HCT116 (cell line): ENCODE measurements at regions not wholly inside any gene's neighbourhood (a gene's known extent, or its start where the extent isn't known, plus 50 kb on each side); places are given as distances from the start of the nearest gene placed in this dataset.

Experiments used
- ATAC-seq: fragments of 200-7000 bp; cut with Tn5 transposase; 2 replicates; pipeline ENCODE4 v1.9.1; 2020; ENCODE audit warnings: mild to moderate bottlenecking, moderate library complexity
- BruUV-seq: library from RNA; stranded (reverse); fragments of 400-500 nt; replicated peaks from 2 replicates; lab custom pipeline; 2021; lab: Mats Ljungman, UMichigan
- CTCF ChIA-PET: fragments of 300-600 bp; sonication (Branson Sonifier 250); formaldehyde crosslinking; loops from one replicate; lab custom pipeline; 2021; ENCODE audit warnings: antibody characterized with exemption; lab: Charles Lee
- POLR2A ChIA-PET: fragments of 300-600, 350-600 bp; sonication (Branson Sonifier 250); formaldehyde crosslinking; loops from one replicate; lab custom pipeline; 2021; ENCODE audit warnings: antibody characterized with exemption; lab: Charles Lee
- RAD21 ChIA-PET, 2 experiments: fragments of 300-600 bp; sonication (Branson Sonifier 250); formaldehyde crosslinking; loops; one replicate each; lab custom pipeline; 2023; ENCODE audit warnings: low total read pairs in 2 of 2; ENCODE audit not compliant: uncharacterized antibody in 2 of 2, unreplicated experiment in 2 of 2, low non-redundant PET in 1 of 2; lab: Charles Lee
- DNase-seq: peaks from one replicate; pipeline ENCODE4 v3.0.0-alpha.2; 2010; ENCODE audit warnings: low read depth, low spot score
- H2AFZ ChIP-seq: fragments of 200-600 bp; shearing (Covaris generic), sonication (generic); 2 replicates; pipeline ENCODE4 v1.6.1; 2017; ENCODE audit warnings: low read depth, mixed run types, mixed read lengths, antibody characterized with exemption, low read length; ENCODE audit not compliant: poor library complexity, severe bottlenecking
- H3K27ac ChIP-seq: 2 replicates; pipeline ENCODE4 v1.5.1; 2012; ENCODE audit warnings: low read depth, low read length
- H3K27me3 ChIP-seq: fragments of 200-600 bp; sonication (generic); 2 replicates; pipeline ENCODE4 v1.6.1; 2016; ENCODE audit warnings: mixed run types, low read length, mixed read lengths; ENCODE audit not compliant: insufficient read depth
- H3K36me3 ChIP-seq, 2 experiments: fragments of 200-500 bp in 1 of 2; fragments of 200-600 bp in 1 of 2; sonication (Bioruptor generic) in 1 of 2; sonication (generic) in 1 of 2; 2 replicates each; pipeline versions ENCODE4 v1.5.1 to v1.6.1; 2014 to 2016; ENCODE audit warnings: low read length in 2 of 2, inconsistent platforms in 1 of 2, mixed read lengths in 1 of 2, mixed run types in 1 of 2; ENCODE audit not compliant: insufficient read depth in 2 of 2, control insufficient read depth in 1 of 2
- H3K4me1 ChIP-seq, 2 experiments: fragments of 200-600 bp in 1 of 2; sonication (generic) in 1 of 2; 2 replicates each; pipeline versions ENCODE4 v1.5.1 to v1.6.1; 2012 to 2017; ENCODE audit warnings: low read length in 2 of 2, inconsistent platforms in 1 of 2, mild to moderate bottlenecking in 1 of 2, mixed read lengths in 1 of 2, mixed run types in 1 of 2, moderate library complexity in 1 of 2; ENCODE audit not compliant: insufficient read depth in 2 of 2, control insufficient read depth in 1 of 2
- H3K4me2 ChIP-seq: fragments of 200-600 bp; sonication (generic); 2 replicates; pipeline ENCODE4 v1.6.1; 2017; ENCODE audit warnings: mixed run types, low read length, mixed read lengths
- H3K4me3 ChIP-seq, 2 experiments: fragments of 200-600 bp in 1 of 2; sonication (generic) in 1 of 2; replicated peaks in 1 of 2; 2 replicates each; pipeline ENCODE4 v1.5.1; 2011 to 2016; ENCODE audit warnings: low read length in 2 of 2, control low read depth in 1 of 2, low read depth in 1 of 2, mild to moderate bottlenecking in 1 of 2, mixed read lengths in 1 of 2, mixed run types in 1 of 2
- H3K79me2 ChIP-seq: fragments of 200-600 bp; sonication (generic); 2 replicates; pipeline ENCODE4 v1.6.1; 2017; ENCODE audit warnings: mild to moderate bottlenecking, mixed run types, low read length, moderate library complexity, mixed read lengths; ENCODE audit not compliant: insufficient read depth
- H3K9ac ChIP-seq: fragments of 200-600 bp; sonication (generic); 2 replicates; pipeline ENCODE4 v1.6.1; 2016; ENCODE audit warnings: low read length, mixed read lengths
- H3K9me2 ChIP-seq: fragments of 200-600 bp; sonication (generic), shearing (Covaris generic); 2 replicates; pipeline ENCODE4 v1.6.1; 2017; ENCODE audit warnings: mixed run types, mild to moderate bottlenecking, moderate library complexity; ENCODE audit not compliant: insufficient read depth
- H3K9me3 ChIP-seq, 2 experiments: fragments of 200-500 bp in 1 of 2; fragments of 200-600 bp in 1 of 2; sonication (Bioruptor generic) in 1 of 2; sonication (generic) in 1 of 2; 2 replicates each; pipeline ENCODE4 v1.6.1; 2014 to 2017; ENCODE audit warnings: low read length in 2 of 2, mixed read lengths in 2 of 2, inconsistent platforms in 1 of 2, low read depth in 1 of 2, mild to moderate bottlenecking in 1 of 2, mixed run types in 1 of 2, moderate library complexity in 1 of 2; ENCODE audit not compliant: control insufficient read depth in 1 of 2, insufficient read depth in 1 of 2
- H4K20me1 ChIP-seq: fragments of 200-600 bp; sonication (generic), shearing (Covaris generic); 2 replicates; pipeline ENCODE4 v1.6.1; 2017; ENCODE audit warnings: mixed run types, mild to moderate bottlenecking, moderate library complexity; ENCODE audit not compliant: insufficient read depth
- ATF3 ChIP-seq: IDR thresholded peaks from 2 replicates; pipeline ENCODE4 v1.6.1; 2012
- CBX3 ChIP-seq: IDR thresholded peaks from 2 replicates; pipeline ENCODE4 v1.6.1; 2012; ENCODE audit warnings: low read depth
- CEBPB ChIP-seq: IDR thresholded peaks from 2 replicates; pipeline ENCODE4 v1.6.1; 2012; ENCODE audit warnings: low read depth
- CTCF ChIP-seq, 3 experiments: fragments of 200-600 bp in 1 of 3; sonication (generic) in 1 of 3; IDR thresholded peaks in 2 of 3; conservative IDR thresholded peaks in 1 of 3; 2 replicates each; pipeline ENCODE4 v1.5.1; 2012 to 2017; ENCODE audit warnings: low read depth in 2 of 3, low read length in 2 of 3, antibody characterized with exemption in 1 of 3, borderline replicate concordance in 1 of 3, control low read depth in 1 of 3, mild to moderate bottlenecking in 1 of 3, mixed read lengths in 1 of 3, mixed run types in 1 of 3, moderate library complexity in 1 of 3; ENCODE audit not compliant: insufficient read depth in 1 of 3
- EZH2phosphoT487 ChIP-seq: fragments of 200-600 bp; IDR thresholded peaks from 2 replicates; pipeline ENCODE4 v1.6.1; 2018; ENCODE audit warnings: antibody characterized with exemption, borderline replicate concordance
- FOSL1 ChIP-seq: IDR thresholded peaks from 2 replicates; pipeline ENCODE4 v1.6.1; 2012; ENCODE audit warnings: low read depth
- MAX ChIP-seq: IDR thresholded peaks from 2 replicates; pipeline ENCODE4 v1.6.1; 2012
- RAD21 ChIP-seq: IDR thresholded peaks from 2 replicates; pipeline ENCODE4 v1.6.1; 2012; ENCODE audit warnings: low read depth, mild to moderate bottlenecking
- SIN3A ChIP-seq: IDR thresholded peaks from 2 replicates; pipeline ENCODE4 v1.6.1; 2012; ENCODE audit warnings: low read depth
- SP1 ChIP-seq: IDR thresholded peaks from 2 replicates; pipeline ENCODE4 v1.6.1; 2012; ENCODE audit warnings: low read depth
- SRF ChIP-seq: IDR thresholded peaks from 2 replicates; pipeline ENCODE4 v1.6.1; 2012; ENCODE audit warnings: low read depth
- TCF7L2 ChIP-seq: IDR thresholded peaks from 2 replicates; pipeline ENCODE4 v1.7.0; 2011; ENCODE audit warnings: borderline replicate concordance, inconsistent platforms; ENCODE audit not compliant: insufficient read depth, insufficient read length; ENCODE audit errors: extremely low read depth
- YY1 ChIP-seq: IDR thresholded peaks from 2 replicates; pipeline ENCODE4 v1.6.1; 2011; ENCODE audit warnings: low read length, low read depth, moderate library complexity, mild to moderate bottlenecking; ENCODE audit not compliant: insufficient replicate concordance; ENCODE audit errors: extremely low read depth
- ZFX ChIP-seq: fragments of 450-650 bp; IDR thresholded peaks from 2 replicates; pipeline ENCODE4 v1.6.1; 2017
- ZNF274 ChIP-seq: fragments of 200-500 bp; sonication (Bioruptor generic); IDR thresholded peaks from 2 replicates; pipeline ENCODE4 v1.6.1; 2014; ENCODE audit warnings: mild to moderate bottlenecking, low read depth, low read length, inconsistent platforms
- intact Hi-C: fragments of 100-400 bp; cut with micrococcal nuclease; formaldehyde crosslinking; loops from 2 replicates; pipeline ENCODE4 v1.10.0; 2022

- no peak overlapping the region for H3K9ac ChIP-seq
- H4K20me1 ChIP-seq, result no peaks in the 10 kb centered on the region
- ATAC-seq, result no peak
- no peaks in the 10 kb centered on the region for H3K27me3 ChIP-seq
- intact Hi-C loops, result no loop called here
- H3K4me1 ChIP-seq, result no peaks in the 10 kb centered on the region
- no peaks in the 10 kb centered on the region for H3K9me3 ChIP-seq
- ChIA-PET POLR2A (no interaction called here), CTCF (no interaction called here), RAD21 (no interaction called here)
- H2AFZ ChIP-seq, result no peak overlapping the region
- TF ChIP-seq SIN3A (no peak), TCF7L2 (no peak), CEBPB (no peak), ZFX (no peak), SP1 (no peak)
- no peaks in the 10 kb centered on the region for H3K36me3 ChIP-seq
- no peaks in the 10 kb centered on the region for H3K79me2 ChIP-seq
- H3K9me2 ChIP-seq, result no peaks in the 10 kb centered on the region
- H3K4me2 ChIP-seq, result no peak overlapping the region
- H3K4me3 ChIP-seq, result no peak overlapping the region
- DNase-seq, result no peak
- no peak overlapping the region for H3K27ac ChIP-seq
- no TSS peak for BruUV-seq
Observed at GRCh38 chr9:4425319-4426045, 64.8 kb upstream of the SLC1A1 start.

- CTCF ChIA-PET, result no interaction called here
- no peak overlapping the region for H3K27ac ChIP-seq
- intact Hi-C loops, result no loop called here
- RAD21 ChIA-PET, result no interaction called here
- no peak overlapping the region for H3K4me2 ChIP-seq
- H3K9ac ChIP-seq, result no peak overlapping the region
- H3K4me1 ChIP-seq, result no peaks in the 10 kb centered on the region
- H3K4me3 ChIP-seq, result no peak overlapping the region
- no peak for DNase-seq
- POLR2A ChIA-PET, result no interaction called here
- no peaks in the 10 kb centered on the region for H3K79me2 ChIP-seq
- H3K9me2 ChIP-seq, result no peaks in the 10 kb centered on the region
- no peak for TF ChIP-seq RAD21
- no peak for TF ChIP-seq EZH2phosphoT487
- TF ChIP-seq CBX3, result no peak
- TF ChIP-seq CEBPB, result no peak
- TF ChIP-seq ZNF274, result no peak
- no peak for TF ChIP-seq FOSL1
- TF ChIP-seq SRF, result no peak
- TF ChIP-seq ZFX, result no peak
- TF ChIP-seq CTCF (IDR thresholded peaks at IDR 0.05 in 2 of 3, conservative IDR thresholded peaks at IDR 0.05 in 1 of 3; ENCODE audit: borderline replicate concordance in 1 of 3, insufficient read depth in 1 of 3, low read depth in 2 of 3, low read length in 2 of 3), result no peak
- no peak for TF ChIP-seq MAX
- no peak for TF ChIP-seq SIN3A
- TF ChIP-seq ATF3, result no peak
- no peak for TF ChIP-seq YY1
- H2AFZ ChIP-seq, result no peak overlapping the region
- no peaks in the 10 kb centered on the region for H3K9me3 ChIP-seq
- no peaks in the 10 kb centered on the region for H3K27me3 ChIP-seq
- no TSS peak for BruUV-seq
- no peak for ATAC-seq
- H3K36me3 ChIP-seq, result no peaks in the 10 kb centered on the region
- no peaks in the 10 kb centered on the region for H4K20me1 ChIP-seq
Observed at GRCh38 chr9:4424891-4425290, 65.4 kb upstream of the SLC1A1 start.
